Fibroblast of the aortic adventitia (primary cell): ENCODE measurements at regions not wholly inside any gene's neighbourhood (a gene's known extent, or its start where the extent isn't known, plus 50 kb on each side); places are given as distances from the start of the nearest gene placed in this dataset.

Source experiments
- DNase-seq: peaks from one replicate; pipeline ENCODE4 v3.0.0-alpha.2; 2010; ENCODE audit warnings: low read depth
- H3K4me3 ChIP-seq: 2 replicates; pipeline ENCODE4 v1.5.1; 2011; ENCODE audit warnings: low read depth, mild to moderate bottlenecking, control low read depth, low read length, moderate library complexity
- TF ChIP-seq, protein P1 (sequence below): IDR thresholded peaks from 2 replicates; pipeline ENCODE4 v1.5.1; 2011; ENCODE audit warnings: mild to moderate bottlenecking, low read length, control low read depth, inconsistent platforms; ENCODE audit not compliant: insufficient read depth

DNA sequence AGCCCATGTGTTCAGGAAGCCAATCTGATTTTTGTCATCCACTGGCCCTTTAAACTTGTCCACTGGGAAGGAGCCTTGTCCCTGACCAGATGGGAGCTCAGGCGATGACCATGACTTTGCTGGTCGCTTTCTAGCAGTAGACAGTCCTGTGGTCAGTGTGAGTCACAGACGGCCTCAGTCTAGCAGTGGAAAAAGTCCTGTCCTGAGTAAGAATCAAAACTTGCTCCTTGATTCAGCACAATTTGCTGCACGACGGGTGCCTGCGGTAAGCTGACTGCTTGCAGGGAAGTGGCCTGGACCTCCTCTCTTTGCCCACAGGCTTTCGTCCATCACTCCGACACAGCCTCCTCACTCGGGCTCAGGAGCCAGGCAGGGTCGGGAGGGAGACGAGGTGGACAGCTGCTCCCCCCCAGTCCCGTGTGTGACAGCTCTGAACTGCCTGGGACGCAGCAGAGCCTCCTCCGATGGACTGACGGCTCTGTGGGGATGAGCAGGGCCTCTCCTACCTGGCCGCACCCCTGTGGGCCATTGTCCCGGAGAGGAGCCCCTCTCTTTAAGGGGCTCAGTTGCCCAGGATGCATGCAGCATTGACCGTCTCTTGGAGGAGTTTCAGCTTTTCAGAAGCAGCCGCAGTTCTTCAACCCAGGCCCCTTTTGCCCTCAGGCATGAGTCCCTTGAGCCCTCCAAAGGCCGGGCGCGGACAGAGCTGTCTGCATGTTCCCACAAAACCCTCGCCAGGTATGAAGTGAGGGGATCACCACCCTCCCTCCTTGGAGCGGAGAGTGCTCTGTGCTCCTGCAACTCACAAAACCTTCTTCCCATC, 209.2 kb downstream of the ANKRD60 start:
- TF ChIP-seq, protein P1, sequence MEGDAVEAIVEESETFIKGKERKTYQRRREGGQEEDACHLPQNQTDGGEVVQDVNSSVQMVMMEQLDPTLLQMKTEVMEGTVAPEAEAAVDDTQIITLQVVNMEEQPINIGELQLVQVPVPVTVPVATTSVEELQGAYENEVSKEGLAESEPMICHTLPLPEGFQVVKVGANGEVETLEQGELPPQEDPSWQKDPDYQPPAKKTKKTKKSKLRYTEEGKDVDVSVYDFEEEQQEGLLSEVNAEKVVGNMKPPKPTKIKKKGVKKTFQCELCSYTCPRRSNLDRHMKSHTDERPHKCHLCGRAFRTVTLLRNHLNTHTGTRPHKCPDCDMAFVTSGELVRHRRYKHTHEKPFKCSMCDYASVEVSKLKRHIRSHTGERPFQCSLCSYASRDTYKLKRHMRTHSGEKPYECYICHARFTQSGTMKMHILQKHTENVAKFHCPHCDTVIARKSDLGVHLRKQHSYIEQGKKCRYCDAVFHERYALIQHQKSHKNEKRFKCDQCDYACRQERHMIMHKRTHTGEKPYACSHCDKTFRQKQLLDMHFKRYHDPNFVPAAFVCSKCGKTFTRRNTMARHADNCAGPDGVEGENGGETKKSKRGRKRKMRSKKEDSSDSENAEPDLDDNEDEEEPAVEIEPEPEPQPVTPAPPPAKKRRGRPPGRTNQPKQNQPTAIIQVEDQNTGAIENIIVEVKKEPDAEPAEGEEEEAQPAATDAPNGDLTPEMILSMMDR: no peak
- no peak overlapping the region for H3K4me3 ChIP-seq
- no peak for DNase-seq

DNA sequence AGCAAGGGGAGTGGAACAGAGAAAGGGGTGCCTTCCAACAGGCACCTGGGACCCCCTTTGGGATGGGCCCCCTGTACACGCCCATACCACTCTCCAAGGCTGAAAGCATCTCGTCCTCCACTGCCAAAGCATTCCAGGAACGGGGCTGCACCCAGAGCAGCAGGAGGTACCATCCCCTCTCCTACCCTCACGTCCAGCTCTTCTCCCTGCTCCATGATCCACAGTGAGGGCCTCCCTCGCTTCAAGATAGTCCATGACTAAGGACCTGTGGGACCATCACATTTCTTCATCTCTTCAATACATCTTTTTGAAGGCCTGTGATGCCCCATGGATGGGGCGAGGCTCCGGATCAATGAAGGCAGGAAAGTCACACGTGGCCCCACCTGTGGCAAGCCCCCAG, 209.9 kb downstream of the ANKRD60 start:
- H3K4me3 ChIP-seq: no peak overlapping the region
- TF ChIP-seq, protein P1: no peak
- no peak for DNase-seq

DNA sequence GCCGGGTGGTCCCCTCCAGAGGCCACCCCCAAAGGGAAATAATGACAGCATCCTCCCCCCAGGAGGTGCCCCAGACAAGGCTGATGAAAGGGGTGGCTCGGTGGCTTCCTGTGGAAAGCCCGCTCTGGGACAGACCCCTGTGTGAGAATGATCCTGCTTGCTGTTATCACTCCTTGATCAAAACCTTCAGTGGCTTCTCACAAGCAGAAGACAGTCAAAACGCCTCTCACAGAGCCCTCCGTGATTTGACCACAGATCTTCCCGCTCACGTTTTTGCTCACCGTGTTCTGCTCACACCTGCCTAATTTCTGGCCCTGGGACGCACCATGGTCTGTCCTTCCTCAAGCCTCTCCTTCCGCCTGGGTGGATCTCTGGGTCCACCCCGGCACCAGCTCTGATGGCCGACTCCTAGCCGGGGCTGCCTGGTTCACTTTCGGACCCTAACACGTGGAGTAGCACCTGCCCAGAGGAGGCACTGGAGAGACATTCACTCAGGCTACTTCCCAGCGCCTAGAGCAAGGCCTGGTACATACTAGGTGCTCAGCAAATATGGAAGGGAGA, 210.4 kb downstream of the ANKRD60 start:
- TF ChIP-seq, protein P1: no peak
- DNase-seq: no peak
- H3K4me3 ChIP-seq: no peak overlapping the region

DNA sequence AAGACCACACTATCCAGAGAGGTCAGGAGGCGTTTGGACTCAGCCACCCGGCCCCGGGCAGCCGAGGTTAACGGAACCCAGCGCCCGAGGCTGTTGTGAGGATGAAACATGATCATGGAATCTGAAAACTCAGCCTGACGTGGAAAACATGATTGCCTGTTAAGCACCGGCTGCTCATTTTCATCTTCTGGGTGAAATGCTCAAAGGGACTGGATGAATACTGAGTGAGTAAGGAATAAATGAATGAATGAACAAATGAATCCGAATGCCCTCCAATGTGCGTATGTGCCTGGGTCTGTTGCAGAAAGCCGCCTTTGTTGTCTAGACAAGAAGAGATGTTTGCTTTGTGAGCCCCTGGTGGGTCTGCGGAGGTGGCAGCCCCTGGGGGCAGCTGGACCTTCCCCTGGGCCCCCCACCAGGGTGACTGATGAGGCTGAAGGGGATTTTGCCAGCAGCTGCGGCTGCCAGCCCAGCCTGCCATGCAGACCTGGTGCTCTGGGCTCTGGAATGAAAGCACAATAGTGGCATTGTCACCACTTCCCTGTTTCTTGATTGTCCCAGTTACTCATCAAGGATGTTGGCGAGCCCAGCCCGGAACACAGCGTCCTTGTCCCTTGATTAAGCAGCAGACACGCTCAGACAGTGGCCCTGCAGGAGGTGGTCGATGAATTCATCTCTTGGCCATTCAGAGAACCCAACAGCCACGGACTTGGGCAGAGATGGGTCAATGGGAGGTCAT, 211.1 kb downstream of the ANKRD60 start:
- H3K4me3 ChIP-seq: no peak overlapping the region
- DNase-seq: no peak

DNA sequence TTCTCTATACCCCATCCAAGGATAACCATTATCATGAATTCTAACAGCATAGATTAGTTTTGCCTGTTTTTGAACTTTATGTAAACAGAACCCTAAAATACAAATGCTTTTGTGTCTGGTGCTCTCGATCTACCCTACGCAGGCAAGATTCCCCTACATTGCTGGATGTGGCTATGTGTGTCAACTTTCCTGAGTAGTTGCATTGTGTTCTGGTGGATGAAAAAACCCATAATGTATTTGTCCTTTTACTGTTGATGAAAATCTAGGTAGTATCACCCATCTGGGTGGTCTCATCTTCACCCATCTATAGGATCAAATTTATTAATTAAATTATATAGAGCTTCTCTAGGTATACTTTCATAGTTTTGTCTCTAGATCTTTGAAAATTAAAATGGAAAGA, 211.7 kb downstream of the ANKRD60 start:
- TF ChIP-seq, protein P1: no peak
- no peak overlapping the region for H3K4me3 ChIP-seq
- DNase-seq: no peak

More for the DNA sequence above, 211.1 kb downstream of the ANKRD60 start:
- TF ChIP-seq, protein P1: no peak

DNA sequence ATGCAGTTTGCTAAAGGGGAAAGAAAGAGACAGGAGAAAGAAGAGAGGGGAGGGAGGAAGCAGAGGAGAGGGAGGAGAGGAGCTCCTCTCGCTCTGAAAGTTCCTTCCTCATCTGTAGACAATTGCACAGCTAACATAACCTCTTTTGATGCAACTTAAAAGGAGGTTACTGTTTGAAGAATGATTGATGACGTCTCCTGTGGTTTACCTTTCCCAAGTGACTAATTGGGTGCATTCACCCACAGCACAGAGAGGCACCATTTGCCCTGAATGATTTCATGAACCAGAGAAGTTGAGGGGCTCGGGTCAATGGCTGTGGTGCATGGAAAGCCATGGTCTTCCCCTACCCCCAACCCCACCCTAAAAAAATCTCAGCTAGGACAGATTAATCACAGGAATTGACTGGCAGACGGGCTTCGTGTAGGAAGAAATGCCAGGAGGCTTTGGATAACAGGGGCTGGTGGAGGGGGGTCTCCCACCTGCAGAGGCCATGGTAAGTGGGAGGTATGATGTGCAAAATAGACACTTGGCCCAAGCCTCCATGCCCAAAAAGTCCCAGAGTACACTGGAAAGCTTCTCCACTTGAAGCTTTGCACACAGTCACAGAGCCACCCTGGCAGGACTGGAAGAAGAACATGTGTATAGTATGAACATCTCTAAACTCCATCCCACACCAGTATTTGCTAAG, 213.7 kb downstream of the ANKRD60 start:
- DNase-seq: no peak
- no peak overlapping the region for H3K4me3 ChIP-seq
- TF ChIP-seq, protein P1: no peak
